ENCODE measurements at regions not wholly inside any gene's neighbourhood (a gene's known extent, or its start where the extent isn't known, plus 50 kb on each side); places are given as distances from the start of the nearest gene placed in this dataset.

GRCh38 chr2:38131676-38132075 is 55.7 kb upstream of the CYP1B1 start:
- Histone ChIP-seq H3K4me1 (no peaks in the 10 kb centered on the region), H3K4me3 (no peak overlapping the region), H3K9me3 (replicated peaks) (peaks cover 4% of the 10 kb centered on the region), H3K27me3 (no peaks in the 10 kb centered on the region), H3K36me3 (no peaks in the 10 kb centered on the region), H3K27ac (no peak overlapping the region)
- no peak for DNase-seq

- H3K27ac ChIP-seq: no peak overlapping the region
These were observed 54.9 kb upstream of the CYP1B1 start for GRCh38 chr2:38130876-38131275.

GRCh38 chr2:38129987-38130386 is 54.0 kb upstream of the CYP1B1 start:
- Histone ChIP-seq H3K4me1 (no peaks in the 10 kb centered on the region), H3K4me3 (no peak overlapping the region), H3K9me3 (replicated peaks) (peaks cover 8% of the 10 kb centered on the region), H3K27ac (no peak overlapping the region), H3K27me3 (no peaks in the 10 kb centered on the region), H3K36me3 (no peaks in the 10 kb centered on the region)
- DNase-seq: no peak

More at GRCh38 chr2:38130876-38131275, 54.9 kb upstream of the CYP1B1 start:
- no peak for DNase-seq
- peaks cover 8% of the 10 kb centered on the region for H3K9me3 ChIP-seq (replicated peaks)
- no peaks in the 10 kb centered on the region for H3K36me3 ChIP-seq
- H3K27me3 ChIP-seq: no peaks in the 10 kb centered on the region
- H3K4me3 ChIP-seq: no peak overlapping the region
- H3K4me1 ChIP-seq: no peaks in the 10 kb centered on the region

- Histone ChIP-seq H3K27me3 (no peaks in the 10 kb centered on the region), H3K9me3 (replicated peaks) (peaks cover 8% of the 10 kb centered on the region), H3K27ac (no peak overlapping the region), H3K4me3 (no peak overlapping the region), H3K4me1 (no peaks in the 10 kb centered on the region), H3K36me3 (no peaks in the 10 kb centered on the region)
- DNase-seq: no peak
These were observed 53.5 kb upstream of the CYP1B1 start for GRCh38 chr2:38129481-38129880.

GRCh38 chr2:38128653-38129052 is 52.7 kb upstream of the CYP1B1 start:
- Histone ChIP-seq H3K9me3 (replicated peaks) (peaks cover 8% of the 10 kb centered on the region), H3K36me3 (no peaks in the 10 kb centered on the region)

GRCh38 chr2:38127277-38127676 is 51.3 kb upstream of the CYP1B1 start:
- no peak for DNase-seq
- H3K4me3 ChIP-seq: no peak overlapping the region
- H3K36me3 ChIP-seq: no peaks in the 10 kb centered on the region
- no peak overlapping the region for H3K27ac ChIP-seq
- no peaks in the 10 kb centered on the region for H3K27me3 ChIP-seq
- peaks cover 8% of the 10 kb centered on the region; the same call in 1 of the 2 replicates for H3K9me3 ChIP-seq (replicated peaks)
- H3K4me1 ChIP-seq: no peaks in the 10 kb centered on the region

More at GRCh38 chr2:38128653-38129052, 52.7 kb upstream of the CYP1B1 start:
- no peak for DNase-seq
- no peaks in the 10 kb centered on the region for H3K27me3 ChIP-seq
- H3K4me1 ChIP-seq: no peaks in the 10 kb centered on the region
- no peak overlapping the region for H3K27ac ChIP-seq
- H3K4me3 ChIP-seq: no peak overlapping the region

GRCh38 chr2:38125842-38126241 is 49.9 kb upstream of the CYP1B1 start:
- Histone ChIP-seq H3K27ac (no peak overlapping the region), H3K36me3 (no peaks in the 10 kb centered on the region), H3K27me3 (0 out of 2 replicates have a peak, but pooled peaks cover under 1% of the 10 kb centered on the region), H3K4me1 (no peaks in the 10 kb centered on the region), H3K9me3 (replicated peaks) (peaks cover 8% of the 10 kb centered on the region; the same call in 1 of the 2 replicates), H3K4me3 (no peak overlapping the region)
- DNase-seq: no peak
